ENCODE measurements at regions not wholly inside any gene's neighbourhood (a gene's known extent, or its start where the extent isn't known, plus 50 kb on each side); places are given as distances from the start of the nearest gene placed in this dataset.

GRCh38 chrX:10071451-10072144 lies 85.2 kb upstream of the CLCN4 start:
- TF ChIP-seq, protein P1, sequence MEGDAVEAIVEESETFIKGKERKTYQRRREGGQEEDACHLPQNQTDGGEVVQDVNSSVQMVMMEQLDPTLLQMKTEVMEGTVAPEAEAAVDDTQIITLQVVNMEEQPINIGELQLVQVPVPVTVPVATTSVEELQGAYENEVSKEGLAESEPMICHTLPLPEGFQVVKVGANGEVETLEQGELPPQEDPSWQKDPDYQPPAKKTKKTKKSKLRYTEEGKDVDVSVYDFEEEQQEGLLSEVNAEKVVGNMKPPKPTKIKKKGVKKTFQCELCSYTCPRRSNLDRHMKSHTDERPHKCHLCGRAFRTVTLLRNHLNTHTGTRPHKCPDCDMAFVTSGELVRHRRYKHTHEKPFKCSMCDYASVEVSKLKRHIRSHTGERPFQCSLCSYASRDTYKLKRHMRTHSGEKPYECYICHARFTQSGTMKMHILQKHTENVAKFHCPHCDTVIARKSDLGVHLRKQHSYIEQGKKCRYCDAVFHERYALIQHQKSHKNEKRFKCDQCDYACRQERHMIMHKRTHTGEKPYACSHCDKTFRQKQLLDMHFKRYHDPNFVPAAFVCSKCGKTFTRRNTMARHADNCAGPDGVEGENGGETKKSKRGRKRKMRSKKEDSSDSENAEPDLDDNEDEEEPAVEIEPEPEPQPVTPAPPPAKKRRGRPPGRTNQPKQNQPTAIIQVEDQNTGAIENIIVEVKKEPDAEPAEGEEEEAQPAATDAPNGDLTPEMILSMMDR (IDR thresholded peaks at IDR 0.05; ENCODE audit: borderline replicate concordance, extremely low read depth, low read length, poor library complexity, severe bottlenecking) = no peak
- TF ChIP-seq EZH2 (IDR thresholded peaks at IDR 0.05; ENCODE audit: borderline replicate concordance, low read depth, low read length, severe bottlenecking) = no peak
